ENCODE measurements at regions not wholly inside any gene's neighbourhood (a gene's known extent, or its start where the extent isn't known, plus 50 kb on each side); places are given as distances from the start of the nearest gene placed in this dataset.

GRCh38 chr11:23520226-23520960 lies 660.1 kb upstream of the CCDC179 start:
- DNase-seq (ENCODE audit: low read depth, low spot score), result no peak

GRCh38 chr11:23536907-23537306 lies 676.6 kb upstream of the CCDC179 start:
- no peak for DNase-seq (ENCODE audit: low read depth, low spot score)
- no peak overlapping the region for H3K27ac ChIP-seq

More at GRCh38 chr11:23520226-23520960, 660.1 kb upstream of the CCDC179 start:
- H3K27ac ChIP-seq, result no peak overlapping the region

DNA sequence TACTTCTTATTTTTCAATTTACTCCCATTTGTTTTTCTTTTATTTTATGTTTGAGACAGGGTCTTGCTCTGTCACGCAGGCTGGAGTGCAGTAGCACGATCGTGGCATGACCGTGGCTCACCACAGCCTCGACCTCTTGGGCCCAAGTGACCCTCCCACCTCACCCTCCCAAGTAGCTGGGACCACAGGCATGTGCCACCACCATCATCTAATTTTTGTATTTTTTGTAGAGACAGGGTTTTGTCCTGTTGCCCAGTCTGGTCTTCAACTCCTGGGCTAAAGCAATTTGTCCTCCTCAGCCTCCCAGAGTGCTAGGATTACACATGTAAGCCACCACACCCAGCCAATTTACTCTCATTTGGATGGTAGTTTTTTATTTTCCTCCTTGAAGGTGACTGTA lies 679.3 kb upstream of the CCDC179 start:
- no peak overlapping the region for H3K27ac ChIP-seq
- DNase-seq (ENCODE audit: low read depth, low spot score), result no peak

GRCh38 chr11:23540101-23540561 lies 679.9 kb upstream of the CCDC179 start:
- H3K27ac ChIP-seq, result no peak overlapping the region
- DNase-seq (ENCODE audit: low read depth, low spot score), result peak; percentile 5

GRCh38 chr11:23542189-23542588 lies 681.9 kb upstream of the CCDC179 start:
- DNase-seq (ENCODE audit: low read depth, low spot score), result no peak
- H3K27ac ChIP-seq, result no peak overlapping the region

DNA sequence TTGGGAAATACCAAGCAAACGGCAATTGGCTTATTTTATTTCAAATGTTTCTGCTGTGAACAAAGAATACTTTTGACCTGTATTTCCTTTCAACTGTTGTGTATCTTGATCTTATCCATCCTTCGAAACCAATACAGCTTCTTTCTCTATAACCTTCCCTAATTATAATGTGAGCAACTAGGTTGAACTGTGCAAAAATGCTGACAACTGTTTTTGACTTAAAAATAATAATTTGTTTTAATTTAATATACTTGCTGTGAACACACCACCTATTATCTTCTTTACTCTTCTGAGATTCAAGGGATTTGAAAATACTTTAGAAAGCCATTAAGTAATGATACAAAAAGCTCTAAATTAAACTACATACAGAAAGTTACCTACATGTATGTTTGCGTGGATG lies 682.5 kb upstream of the CCDC179 start:
- H3K27ac ChIP-seq, result no peak overlapping the region
- DNase-seq (ENCODE audit: low read depth, low spot score), result no peak

DNA sequence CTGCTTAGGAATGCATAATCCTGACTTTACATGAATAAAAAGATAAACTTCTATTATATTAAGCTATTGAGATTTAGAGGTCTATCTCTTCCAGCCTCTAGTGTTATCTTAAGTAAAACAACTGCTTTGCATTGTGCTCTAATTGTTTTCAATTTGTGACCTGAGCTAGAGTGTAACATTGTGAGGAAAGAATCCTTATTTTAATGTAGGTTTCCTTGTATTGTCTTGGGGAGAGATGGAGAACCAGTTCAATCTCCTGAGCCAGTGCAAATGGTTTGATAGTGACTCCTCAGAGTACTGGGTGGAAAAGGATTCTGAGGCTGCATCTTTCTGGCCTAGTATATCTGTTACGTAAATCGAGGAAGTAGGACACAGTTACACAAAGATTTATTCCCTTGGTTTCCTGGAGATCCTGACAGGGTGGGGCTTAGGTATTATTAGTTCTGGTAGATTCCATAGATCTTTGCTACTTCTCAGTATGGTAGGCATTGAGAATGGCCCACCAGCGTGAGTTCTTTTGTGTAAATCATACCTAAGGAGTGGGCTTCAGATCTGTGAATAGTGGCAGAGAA lies 683.5 kb upstream of the CCDC179 start:
- DNase-seq (ENCODE audit: low read depth, low spot score), result no peak

GRCh38 chr11:23551706-23552105 lies 691.4 kb upstream of the CCDC179 start:
- H3K27ac ChIP-seq, result no peak overlapping the region
- DNase-seq (ENCODE audit: low read depth, low spot score), result no peak

More for the DNA sequence above, 683.5 kb upstream of the CCDC179 start:
- H3K27ac ChIP-seq, result no peak overlapping the region

DNA sequence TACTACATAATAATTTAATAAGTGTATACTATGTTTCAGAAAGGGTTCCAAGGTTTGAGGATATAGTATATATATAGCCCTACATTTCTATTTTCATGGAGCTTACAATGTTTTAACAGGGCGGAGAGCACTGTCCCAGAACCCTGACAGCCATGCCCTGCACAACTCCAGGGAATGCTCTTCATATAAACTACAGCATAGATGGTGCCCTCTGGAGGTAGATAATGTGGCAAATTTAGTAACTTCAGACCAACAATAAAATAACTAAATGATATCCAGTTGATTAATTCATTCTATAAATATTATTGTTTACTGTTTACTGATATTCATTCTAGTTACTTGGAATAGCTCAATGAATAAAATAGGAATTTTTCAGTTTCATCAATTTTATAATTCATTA lies 693.7 kb upstream of the CCDC179 start:
- no peak overlapping the region for H3K27ac ChIP-seq
- no peak for DNase-seq (ENCODE audit: low read depth, low spot score)

- DNase-seq (ENCODE audit: low read depth, low spot score), result no peak
- H3K27ac ChIP-seq, result no peak overlapping the region
Measured at GRCh38 chr11:23555085-23555484, 694.8 kb upstream of the CCDC179 start.

DNA sequence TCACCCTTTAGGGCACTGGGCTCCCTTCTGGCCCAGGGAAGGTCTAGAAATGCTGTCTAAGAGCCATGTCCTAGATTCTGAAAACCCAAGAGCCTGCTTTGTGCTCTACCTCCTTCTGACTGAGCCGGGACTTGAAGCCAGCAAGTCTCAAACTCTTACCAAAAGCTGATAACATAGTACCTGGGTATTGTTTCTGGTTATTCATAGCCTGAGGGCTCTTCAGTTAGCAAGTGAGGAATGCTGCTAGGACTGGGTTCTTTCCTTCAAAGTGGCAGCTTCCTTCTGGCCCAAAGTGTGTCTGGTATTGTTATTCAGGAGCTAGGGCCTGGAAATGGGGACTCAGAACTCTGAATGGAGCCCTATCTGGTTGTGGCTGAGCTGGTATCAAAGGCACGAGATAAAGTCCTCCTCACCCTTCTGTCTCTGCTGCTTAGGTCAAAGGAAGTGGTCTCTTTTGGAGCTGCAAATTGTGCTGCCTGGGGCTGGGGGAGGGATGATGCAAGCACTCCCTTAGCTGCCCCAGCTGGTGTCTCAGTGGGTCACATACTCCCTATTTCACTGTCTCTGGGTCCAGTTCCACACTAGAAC lies 696.0 kb upstream of the CCDC179 start:
- no peak for DNase-seq (ENCODE audit: low read depth, low spot score)
- H3K27ac ChIP-seq, result no peak overlapping the region

GRCh38 chr11:23563591-23563990 lies 703.3 kb upstream of the CCDC179 start:
- H3K27ac ChIP-seq, result no peak overlapping the region
- no peak for DNase-seq (ENCODE audit: low read depth, low spot score)

GRCh38 chr11:23564370-23564769 lies 704.1 kb upstream of the CCDC179 start:
- H3K27ac ChIP-seq, result no peak overlapping the region
- no peak for DNase-seq (ENCODE audit: low read depth, low spot score)

DNA sequence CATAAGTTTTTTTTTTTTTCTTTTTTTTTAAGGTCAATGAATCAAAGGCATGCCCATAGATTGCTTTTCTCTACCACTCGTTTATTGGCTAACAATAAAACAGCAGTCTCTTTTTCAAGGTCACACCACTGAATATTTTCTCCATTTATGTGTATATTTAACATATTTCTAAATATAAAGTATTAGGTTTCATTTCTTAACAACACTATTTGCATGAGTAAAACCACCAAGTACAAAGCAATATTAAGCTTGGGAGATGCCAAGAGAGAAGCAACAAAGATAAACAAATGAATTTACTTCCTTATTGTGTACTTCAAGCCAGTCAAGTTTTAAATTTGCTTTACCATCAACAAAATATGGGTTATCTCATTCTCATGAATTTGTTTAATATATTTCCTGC lies 708.9 kb upstream of the CCDC179 start:
- no peak overlapping the region for H3K27ac ChIP-seq
- DNase-seq (ENCODE audit: low read depth, low spot score), result no peak

GRCh38 chr11:23569547-23569946 lies 709.3 kb upstream of the CCDC179 start:
- no peak for DNase-seq (ENCODE audit: low read depth, low spot score)
- no peak overlapping the region for H3K27ac ChIP-seq

GRCh38 chr11:23570828-23571227 lies 710.6 kb upstream of the CCDC179 start:
- H3K27ac ChIP-seq, result no peak overlapping the region
- no peak for DNase-seq (ENCODE audit: low read depth, low spot score)

- no peak overlapping the region for H3K27ac ChIP-seq
Measured at GRCh38 chr11:23573429-23573828, 713.2 kb upstream of the CCDC179 start.

GRCh38 chr11:23574149-23574548 lies 713.9 kb upstream of the CCDC179 start:
- no peak for DNase-seq (ENCODE audit: low read depth, low spot score)
- no peak overlapping the region for H3K27ac ChIP-seq

More at GRCh38 chr11:23573429-23573828, 713.2 kb upstream of the CCDC179 start:
- DNase-seq (ENCODE audit: low read depth, low spot score), result no peak

- DNase-seq (ENCODE audit: low read depth, low spot score), result no peak
- H3K27ac ChIP-seq, result no peak overlapping the region
Measured at GRCh38 chr11:23577296-23577695, 717.0 kb upstream of the CCDC179 start.

DNA sequence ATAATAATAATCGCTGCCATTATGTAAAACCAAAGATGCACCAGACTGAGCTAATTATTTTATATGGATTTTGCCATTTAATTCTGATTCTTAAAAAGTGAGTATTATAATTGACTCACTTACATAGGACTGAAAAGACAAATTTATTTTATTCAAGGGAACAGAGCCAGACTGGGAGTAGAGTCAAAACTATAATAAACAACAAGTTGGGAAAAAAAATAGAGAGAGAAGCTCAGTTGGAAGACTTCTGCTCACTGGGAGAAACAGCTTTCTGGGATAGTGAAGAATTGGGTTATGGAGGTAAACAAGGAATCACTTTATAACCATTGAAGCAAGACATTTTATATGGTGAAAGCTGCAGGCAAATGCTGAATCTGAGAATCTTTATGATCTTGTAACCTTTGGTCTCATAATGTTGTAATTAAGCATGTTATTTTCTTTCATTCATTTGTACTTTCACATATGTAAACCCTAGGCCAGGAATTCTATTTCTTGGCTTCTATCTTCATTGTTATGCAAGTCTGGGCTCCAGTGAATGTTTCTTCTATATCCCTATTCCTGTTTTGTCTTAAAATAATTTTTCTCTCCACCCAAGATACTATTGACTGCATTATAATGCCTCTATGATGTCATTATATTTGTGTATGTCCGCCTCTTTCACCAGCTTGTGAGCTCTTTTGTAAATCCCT lies 725.3 kb upstream of the CCDC179 start:
- no peak for DNase-seq (ENCODE audit: low read depth, low spot score)
- H3K27ac ChIP-seq, result no peak overlapping the region

DNA sequence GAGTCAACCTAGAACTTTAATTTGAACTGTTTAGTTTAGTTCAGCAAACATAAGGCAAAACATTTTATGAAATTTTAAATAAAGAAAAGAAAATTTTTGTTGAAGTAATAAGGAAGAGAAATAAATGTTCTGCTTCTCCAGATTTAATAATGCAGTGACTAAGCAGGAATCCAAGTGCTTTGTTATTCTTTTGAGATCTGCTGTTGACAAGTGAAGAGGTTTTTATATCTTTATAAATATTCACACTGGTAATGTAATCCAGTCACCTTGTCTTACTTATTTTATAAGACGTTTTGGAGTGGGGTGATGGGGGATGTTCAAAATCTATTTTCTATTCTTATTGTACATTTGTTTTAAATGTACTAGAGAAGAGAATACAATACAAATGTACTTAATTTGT lies 725.9 kb upstream of the CCDC179 start:
- no peak for DNase-seq (ENCODE audit: low read depth, low spot score)
- H3K27ac ChIP-seq, result no peak overlapping the region

All from epithelial cell of prostate (primary cell).